DND-41 (cell line): ENCODE measurements at regions not wholly inside any gene's neighbourhood (a gene's known extent, or its start where the extent isn't known, plus 50 kb on each side); places are given as distances from the start of the nearest gene placed in this dataset.

ENCODE experiments used
- ATAC-seq: fragments of 200-7000 bp; cut with Tn5 transposase; 3 replicates; pipeline ENCODE4 v1.9.1; 2021; ENCODE audit warnings: low read depth; ENCODE audit not compliant: insufficient read depth
- DNase-seq: peaks from one replicate; pipeline ENCODE4 v3.0.0-alpha.2; 2020
- H2AFZ ChIP-seq: 2 replicates; pipeline ENCODE4 v1.6.0; 2012; ENCODE audit warnings: low read depth, low read length
- H3K27ac ChIP-seq: 2 replicates; pipeline ENCODE4 v1.5.1; 2012; ENCODE audit warnings: low read length, inconsistent platforms
- H3K27me3 ChIP-seq: fragments of 200-600 bp; sonication (generic); 2 replicates; pipeline ENCODE4 v1.6.0; 2012; ENCODE audit warnings: low read length, mild to moderate bottlenecking, inconsistent platforms; ENCODE audit not compliant: insufficient read depth, poor library complexity
- H3K36me3 ChIP-seq: 2 replicates; pipeline ENCODE4 v1.5.1; 2012; ENCODE audit warnings: low read length, inconsistent platforms; ENCODE audit not compliant: insufficient read depth
- H3K4me1 ChIP-seq: 2 replicates; pipeline ENCODE4 v1.5.1; 2012; ENCODE audit warnings: mild to moderate bottlenecking, low read length; ENCODE audit not compliant: insufficient read depth
- H3K4me2 ChIP-seq: 2 replicates; pipeline ENCODE4 v1.6.0; 2012; ENCODE audit warnings: mild to moderate bottlenecking, moderate library complexity, low read length, inconsistent platforms; ENCODE audit not compliant: insufficient read depth
- H3K4me3 ChIP-seq, 2 experiments: fragments of 200-600 bp in 1 of 2; shearing (Covaris generic) in 1 of 2; 2 replicates each; pipeline ENCODE4 v1.5.1; 2012 to 2016; ENCODE audit warnings: inconsistent platforms in 2 of 2, low read length in 2 of 2, mild to moderate bottlenecking in 2 of 2, low read depth in 1 of 2, moderate library complexity in 1 of 2
- H3K79me2 ChIP-seq: 2 replicates; pipeline ENCODE4 v1.6.0; 2012; ENCODE audit warnings: low read length, inconsistent platforms; ENCODE audit not compliant: insufficient read depth
- H3K9ac ChIP-seq: 2 replicates; pipeline ENCODE4 v1.6.0; 2012; ENCODE audit warnings: low read depth, mild to moderate bottlenecking, inconsistent platforms, low read length, moderate library complexity
- H3K9me3 ChIP-seq: 2 replicates; pipeline ENCODE4 v1.5.1; 2012; ENCODE audit warnings: low read length, moderate library complexity, mild to moderate bottlenecking, inconsistent platforms; ENCODE audit not compliant: insufficient read depth, severe bottlenecking
- H4K20me1 ChIP-seq: 2 replicates; pipeline ENCODE4 v1.6.0; 2012; ENCODE audit warnings: low read length; ENCODE audit not compliant: insufficient read depth
- CTCF ChIP-seq: IDR thresholded peaks from 2 replicates; pipeline ENCODE4 v1.5.1; 2012; ENCODE audit warnings: borderline replicate concordance, low read length, moderate library complexity, mild to moderate bottlenecking; ENCODE audit not compliant: poor library complexity, severe bottlenecking; ENCODE audit errors: extremely low read depth
- EZH2 ChIP-seq: IDR thresholded peaks from 3 replicates; pipeline ENCODE4 v1.6.1; 2012; ENCODE audit warnings: borderline replicate concordance, low read depth, mild to moderate bottlenecking, moderate library complexity, low read length, inconsistent platforms; ENCODE audit not compliant: severe bottlenecking

GRCh38 chr13:44278166-44278565 is 95.5 kb upstream of the SERP2 start:
- ATAC-seq = peak; percentile 38
- Histone ChIP-seq H3K36me3 (no peaks in the 10 kb centered on the region), H2AFZ (peak overlapping the region; percentile 76), H3K9me3 (no peaks in the 10 kb centered on the region), H3K79me2 (no peaks in the 10 kb centered on the region), H3K27me3 (no peaks in the 10 kb centered on the region), H3K4me2 (peak overlapping the region; percentile 24; the same call in 1 of the 2 replicates), H4K20me1 (no peaks in the 10 kb centered on the region), H3K4me3 (no peak overlapping the region; a peak in 1 of 4 replicates), H3K27ac (peak overlapping the region; percentile 83), H3K4me1 (peaks cover 76% of the 10 kb centered on the region), H3K9ac (peak overlapping the region; percentile 30)
- TF ChIP-seq EZH2 = no peak
- no peak for TF ChIP-seq CTCF
- DNase-seq = peak; percentile 78

GRCh38 chr13:44280456-44280855 is 93.2 kb upstream of the SERP2 start:
- Histone ChIP-seq H4K20me1 (no peaks in the 10 kb centered on the region), H3K9ac (no peak overlapping the region), H3K27ac (peak overlapping the region; percentile 28; the same call in 1 of the 2 replicates), H3K36me3 (no peaks in the 10 kb centered on the region), H3K27me3 (no peaks in the 10 kb centered on the region), H3K4me2 (no peak overlapping the region), H3K79me2 (no peaks in the 10 kb centered on the region), H3K9me3 (no peaks in the 10 kb centered on the region), H3K4me3 (no peak overlapping the region), H3K4me1 (peaks cover 53% of the 10 kb centered on the region), H2AFZ (no peak overlapping the region)
- DNase-seq (no peak), ATAC-seq (no peak)
- TF ChIP-seq EZH2 (no peak), CTCF (no peak)

- Histone ChIP-seq H3K4me2 (no peak overlapping the region), H3K4me3 (no peak overlapping the region), H3K79me2 (no peaks in the 10 kb centered on the region), H3K36me3 (no peaks in the 10 kb centered on the region), H4K20me1 (no peaks in the 10 kb centered on the region), H3K9ac (no peak overlapping the region), H3K4me1 (peaks cover 44% of the 10 kb centered on the region), H3K9me3 (no peaks in the 10 kb centered on the region), H3K27ac (no peak overlapping the region; the same call in 1 of the 2 replicates), H3K27me3 (no peaks in the 10 kb centered on the region), H2AFZ (no peak overlapping the region)
- no peak for TF ChIP-seq CTCF
- 0 out of 3 replicates have a peak, but pooled peaks have one; percentile 8 for ATAC-seq
- no peak for DNase-seq
These were observed 92.2 kb upstream of the SERP2 start for GRCh38 chr13:44281252-44282000.
